Kidney epithelial cell (primary cell): ENCODE measurements at regions not wholly inside any gene's neighbourhood (a gene's known extent, or its start where the extent isn't known, plus 50 kb on each side); places are given as distances from the start of the nearest gene placed in this dataset.

Source experiments
- DNase-seq: peaks from one replicate; pipeline ENCODE4 v3.0.0-alpha.2; 2010; ENCODE audit warnings: low read depth
- H3K27me3 ChIP-seq: 2 replicates; pipeline ENCODE4 v1.6.0; 2011; ENCODE audit warnings: low read length; ENCODE audit not compliant: control insufficient read depth, insufficient read depth
- H3K36me3 ChIP-seq: 2 replicates; pipeline ENCODE4 v1.5.1; 2011; ENCODE audit warnings: low read length; ENCODE audit not compliant: control insufficient read depth, insufficient read depth
- H3K4me3 ChIP-seq: 2 replicates; pipeline ENCODE4 v1.5.1; 2011; ENCODE audit warnings: low read depth, mild to moderate bottlenecking, control low read depth, low read length
- TF ChIP-seq, protein P1 (sequence below): IDR thresholded peaks from 2 replicates; pipeline ENCODE4 v1.5.1; 2011; ENCODE audit warnings: mild to moderate bottlenecking, moderate library complexity, low read length, control low read depth, inconsistent platforms; ENCODE audit not compliant: insufficient read depth, poor library complexity, severe bottlenecking

- TF ChIP-seq, protein P1, sequence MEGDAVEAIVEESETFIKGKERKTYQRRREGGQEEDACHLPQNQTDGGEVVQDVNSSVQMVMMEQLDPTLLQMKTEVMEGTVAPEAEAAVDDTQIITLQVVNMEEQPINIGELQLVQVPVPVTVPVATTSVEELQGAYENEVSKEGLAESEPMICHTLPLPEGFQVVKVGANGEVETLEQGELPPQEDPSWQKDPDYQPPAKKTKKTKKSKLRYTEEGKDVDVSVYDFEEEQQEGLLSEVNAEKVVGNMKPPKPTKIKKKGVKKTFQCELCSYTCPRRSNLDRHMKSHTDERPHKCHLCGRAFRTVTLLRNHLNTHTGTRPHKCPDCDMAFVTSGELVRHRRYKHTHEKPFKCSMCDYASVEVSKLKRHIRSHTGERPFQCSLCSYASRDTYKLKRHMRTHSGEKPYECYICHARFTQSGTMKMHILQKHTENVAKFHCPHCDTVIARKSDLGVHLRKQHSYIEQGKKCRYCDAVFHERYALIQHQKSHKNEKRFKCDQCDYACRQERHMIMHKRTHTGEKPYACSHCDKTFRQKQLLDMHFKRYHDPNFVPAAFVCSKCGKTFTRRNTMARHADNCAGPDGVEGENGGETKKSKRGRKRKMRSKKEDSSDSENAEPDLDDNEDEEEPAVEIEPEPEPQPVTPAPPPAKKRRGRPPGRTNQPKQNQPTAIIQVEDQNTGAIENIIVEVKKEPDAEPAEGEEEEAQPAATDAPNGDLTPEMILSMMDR: no peak
- H3K4me3 ChIP-seq: no peak overlapping the region
- DNase-seq: no peak
- H3K36me3 ChIP-seq: no peaks in the 10 kb centered on the region
- no peaks in the 10 kb centered on the region for H3K27me3 ChIP-seq
These were observed 141.1 kb downstream of the EN1 start for GRCh38 chr2:118706371-118706770.

GRCh38 chr2:118705032-118705431 lies 142.4 kb downstream of the EN1 start:
- Histone ChIP-seq H3K36me3 (no peaks in the 10 kb centered on the region), H3K4me3 (no peak overlapping the region), H3K27me3 (no peaks in the 10 kb centered on the region)
- TF ChIP-seq, protein P1: no peak
- DNase-seq: no peak

DNA sequence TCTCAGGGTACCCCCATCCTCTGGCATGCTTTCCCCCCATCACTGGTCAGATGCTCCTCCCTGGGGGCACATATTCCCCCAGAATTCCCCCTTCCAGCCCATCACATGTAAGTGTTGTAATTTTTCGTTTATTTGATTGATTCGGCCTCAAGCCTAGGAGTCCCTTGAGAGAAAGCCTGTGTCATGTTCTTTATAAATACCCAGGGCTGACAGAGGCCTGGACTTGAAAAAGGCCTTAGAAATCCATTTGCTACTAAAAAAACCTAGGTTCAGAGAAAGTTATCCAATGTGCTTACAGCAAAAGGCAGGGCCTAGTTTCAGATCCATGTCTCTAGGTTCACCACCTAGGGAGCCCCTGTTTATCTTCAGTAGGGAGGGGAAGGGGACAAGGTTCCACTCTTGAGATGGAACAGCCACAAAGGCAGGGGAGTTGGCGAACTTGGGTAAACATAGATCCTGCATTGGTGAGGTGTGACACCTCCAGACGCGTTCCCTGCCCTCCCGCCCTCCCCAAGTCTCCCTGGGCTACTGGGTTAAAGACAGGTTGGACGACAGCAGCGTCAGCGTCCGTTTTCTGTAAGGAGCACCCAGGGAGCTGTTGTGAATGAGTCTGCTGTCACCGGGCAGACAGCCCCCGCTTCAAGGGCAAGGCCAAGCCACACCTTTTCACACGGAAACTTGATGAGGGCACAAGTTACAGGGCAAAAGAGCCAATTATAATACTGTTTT lies 147.8 kb downstream of the EN1 start:
- Histone ChIP-seq H3K4me3 (no peak overlapping the region), H3K36me3 (no peaks in the 10 kb centered on the region), H3K27me3 (no peaks in the 10 kb centered on the region)
- TF ChIP-seq, protein P1: no peak
- DNase-seq: no peak

- H3K4me3 ChIP-seq: no peak overlapping the region
- H3K27me3 ChIP-seq: no peaks in the 10 kb centered on the region
- TF ChIP-seq, protein P1: no peak
- no peak for DNase-seq
- no peaks in the 10 kb centered on the region for H3K36me3 ChIP-seq
These were observed 148.9 kb downstream of the EN1 start for GRCh38 chr2:118698564-118698963.

- no peaks in the 10 kb centered on the region for H3K36me3 ChIP-seq
- no peak for DNase-seq
- TF ChIP-seq, protein P1: no peak
- H3K27me3 ChIP-seq: no peaks in the 10 kb centered on the region
- H3K4me3 ChIP-seq: no peak overlapping the region
These were observed 149.7 kb downstream of the EN1 start for GRCh38 chr2:118697781-118698180.
